ENCODE measurements at regions not wholly inside any gene's neighbourhood (a gene's known extent, or its start where the extent isn't known, plus 50 kb on each side); places are given as distances from the start of the nearest gene placed in this dataset.

DNA sequence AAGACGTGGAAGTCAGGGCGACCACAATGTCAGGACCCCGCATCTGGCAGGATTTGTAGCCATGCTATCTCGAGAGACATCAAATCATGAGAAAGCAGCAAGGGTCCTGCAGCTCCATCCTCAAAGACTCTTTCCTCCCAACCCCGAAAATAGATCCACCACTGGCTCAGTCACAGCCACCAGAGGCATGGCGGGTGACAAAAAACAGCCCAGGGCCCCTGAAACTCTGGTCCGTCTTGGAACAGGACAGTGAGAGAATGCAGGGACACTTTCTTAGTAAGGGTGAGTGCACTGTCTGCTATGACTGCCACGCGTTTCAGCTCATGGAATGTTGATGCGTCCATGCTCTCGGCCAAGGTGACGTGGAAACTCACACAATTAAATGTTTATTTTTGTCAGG is 220.9 kb downstream of the IRX2 start:
- Histone ChIP-seq H3K27me3 (ENCODE audit: insufficient read depth) (no peaks in the 10 kb centered on the region), H3K4me2 (no peak overlapping the region), H4K20me1 (replicated peaks; ENCODE audit: insufficient read depth) (no peaks in the 10 kb centered on the region), H2AFZ (no peak overlapping the region), H3K27ac (ENCODE audit: low read depth) (no peak overlapping the region), H3K36me3 (ENCODE audit: insufficient read depth) (no peaks in the 10 kb centered on the region; the same call in 1 of the 2 replicates), H3K9me2 (ENCODE audit: insufficient read depth) (no peaks in the 10 kb centered on the region), H3K4me3 (no peak overlapping the region), H3K79me2 (replicated peaks; ENCODE audit: insufficient read depth) (no peaks in the 10 kb centered on the region), H3F3A (replicated peaks; ENCODE audit: low read depth) (no peaks in the 10 kb centered on the region), H3K4me1 (ENCODE audit: insufficient read depth) (no peaks in the 10 kb centered on the region)
- no peak for TF ChIP-seq ZNF331 (CRISPR knock-in tag; IDR thresholded peaks at IDR 0.05; ENCODE audit: low read depth)
- no peak for TF ChIP-seq JUNB (IDR thresholded peaks at IDR 0.05; ENCODE audit: unreplicated experiment)
- TF ChIP-seq POLR2AphosphoS5 (IDR thresholded peaks at IDR 0.05; ENCODE audit: low read depth) = no peak
- TF ChIP-seq STAT1 (IDR thresholded peaks at IDR 0.05; ENCODE audit: unreplicated experiment) = no peak
- TF ChIP-seq CREB1 (CRISPR knock-in tag; IDR thresholded peaks at IDR 0.05; ENCODE audit: low read depth) = no peak
- no peak for TF ChIP-seq EZH2phosphoT487 (IDR thresholded peaks at IDR 0.05; ENCODE audit: unreplicated experiment)
- TF ChIP-seq, protein P1, sequence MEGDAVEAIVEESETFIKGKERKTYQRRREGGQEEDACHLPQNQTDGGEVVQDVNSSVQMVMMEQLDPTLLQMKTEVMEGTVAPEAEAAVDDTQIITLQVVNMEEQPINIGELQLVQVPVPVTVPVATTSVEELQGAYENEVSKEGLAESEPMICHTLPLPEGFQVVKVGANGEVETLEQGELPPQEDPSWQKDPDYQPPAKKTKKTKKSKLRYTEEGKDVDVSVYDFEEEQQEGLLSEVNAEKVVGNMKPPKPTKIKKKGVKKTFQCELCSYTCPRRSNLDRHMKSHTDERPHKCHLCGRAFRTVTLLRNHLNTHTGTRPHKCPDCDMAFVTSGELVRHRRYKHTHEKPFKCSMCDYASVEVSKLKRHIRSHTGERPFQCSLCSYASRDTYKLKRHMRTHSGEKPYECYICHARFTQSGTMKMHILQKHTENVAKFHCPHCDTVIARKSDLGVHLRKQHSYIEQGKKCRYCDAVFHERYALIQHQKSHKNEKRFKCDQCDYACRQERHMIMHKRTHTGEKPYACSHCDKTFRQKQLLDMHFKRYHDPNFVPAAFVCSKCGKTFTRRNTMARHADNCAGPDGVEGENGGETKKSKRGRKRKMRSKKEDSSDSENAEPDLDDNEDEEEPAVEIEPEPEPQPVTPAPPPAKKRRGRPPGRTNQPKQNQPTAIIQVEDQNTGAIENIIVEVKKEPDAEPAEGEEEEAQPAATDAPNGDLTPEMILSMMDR (conservative IDR thresholded peaks at IDR 0.05; ENCODE audit: low read depth in 2 of 2) = no peak
- TF ChIP-seq, protein P2, sequence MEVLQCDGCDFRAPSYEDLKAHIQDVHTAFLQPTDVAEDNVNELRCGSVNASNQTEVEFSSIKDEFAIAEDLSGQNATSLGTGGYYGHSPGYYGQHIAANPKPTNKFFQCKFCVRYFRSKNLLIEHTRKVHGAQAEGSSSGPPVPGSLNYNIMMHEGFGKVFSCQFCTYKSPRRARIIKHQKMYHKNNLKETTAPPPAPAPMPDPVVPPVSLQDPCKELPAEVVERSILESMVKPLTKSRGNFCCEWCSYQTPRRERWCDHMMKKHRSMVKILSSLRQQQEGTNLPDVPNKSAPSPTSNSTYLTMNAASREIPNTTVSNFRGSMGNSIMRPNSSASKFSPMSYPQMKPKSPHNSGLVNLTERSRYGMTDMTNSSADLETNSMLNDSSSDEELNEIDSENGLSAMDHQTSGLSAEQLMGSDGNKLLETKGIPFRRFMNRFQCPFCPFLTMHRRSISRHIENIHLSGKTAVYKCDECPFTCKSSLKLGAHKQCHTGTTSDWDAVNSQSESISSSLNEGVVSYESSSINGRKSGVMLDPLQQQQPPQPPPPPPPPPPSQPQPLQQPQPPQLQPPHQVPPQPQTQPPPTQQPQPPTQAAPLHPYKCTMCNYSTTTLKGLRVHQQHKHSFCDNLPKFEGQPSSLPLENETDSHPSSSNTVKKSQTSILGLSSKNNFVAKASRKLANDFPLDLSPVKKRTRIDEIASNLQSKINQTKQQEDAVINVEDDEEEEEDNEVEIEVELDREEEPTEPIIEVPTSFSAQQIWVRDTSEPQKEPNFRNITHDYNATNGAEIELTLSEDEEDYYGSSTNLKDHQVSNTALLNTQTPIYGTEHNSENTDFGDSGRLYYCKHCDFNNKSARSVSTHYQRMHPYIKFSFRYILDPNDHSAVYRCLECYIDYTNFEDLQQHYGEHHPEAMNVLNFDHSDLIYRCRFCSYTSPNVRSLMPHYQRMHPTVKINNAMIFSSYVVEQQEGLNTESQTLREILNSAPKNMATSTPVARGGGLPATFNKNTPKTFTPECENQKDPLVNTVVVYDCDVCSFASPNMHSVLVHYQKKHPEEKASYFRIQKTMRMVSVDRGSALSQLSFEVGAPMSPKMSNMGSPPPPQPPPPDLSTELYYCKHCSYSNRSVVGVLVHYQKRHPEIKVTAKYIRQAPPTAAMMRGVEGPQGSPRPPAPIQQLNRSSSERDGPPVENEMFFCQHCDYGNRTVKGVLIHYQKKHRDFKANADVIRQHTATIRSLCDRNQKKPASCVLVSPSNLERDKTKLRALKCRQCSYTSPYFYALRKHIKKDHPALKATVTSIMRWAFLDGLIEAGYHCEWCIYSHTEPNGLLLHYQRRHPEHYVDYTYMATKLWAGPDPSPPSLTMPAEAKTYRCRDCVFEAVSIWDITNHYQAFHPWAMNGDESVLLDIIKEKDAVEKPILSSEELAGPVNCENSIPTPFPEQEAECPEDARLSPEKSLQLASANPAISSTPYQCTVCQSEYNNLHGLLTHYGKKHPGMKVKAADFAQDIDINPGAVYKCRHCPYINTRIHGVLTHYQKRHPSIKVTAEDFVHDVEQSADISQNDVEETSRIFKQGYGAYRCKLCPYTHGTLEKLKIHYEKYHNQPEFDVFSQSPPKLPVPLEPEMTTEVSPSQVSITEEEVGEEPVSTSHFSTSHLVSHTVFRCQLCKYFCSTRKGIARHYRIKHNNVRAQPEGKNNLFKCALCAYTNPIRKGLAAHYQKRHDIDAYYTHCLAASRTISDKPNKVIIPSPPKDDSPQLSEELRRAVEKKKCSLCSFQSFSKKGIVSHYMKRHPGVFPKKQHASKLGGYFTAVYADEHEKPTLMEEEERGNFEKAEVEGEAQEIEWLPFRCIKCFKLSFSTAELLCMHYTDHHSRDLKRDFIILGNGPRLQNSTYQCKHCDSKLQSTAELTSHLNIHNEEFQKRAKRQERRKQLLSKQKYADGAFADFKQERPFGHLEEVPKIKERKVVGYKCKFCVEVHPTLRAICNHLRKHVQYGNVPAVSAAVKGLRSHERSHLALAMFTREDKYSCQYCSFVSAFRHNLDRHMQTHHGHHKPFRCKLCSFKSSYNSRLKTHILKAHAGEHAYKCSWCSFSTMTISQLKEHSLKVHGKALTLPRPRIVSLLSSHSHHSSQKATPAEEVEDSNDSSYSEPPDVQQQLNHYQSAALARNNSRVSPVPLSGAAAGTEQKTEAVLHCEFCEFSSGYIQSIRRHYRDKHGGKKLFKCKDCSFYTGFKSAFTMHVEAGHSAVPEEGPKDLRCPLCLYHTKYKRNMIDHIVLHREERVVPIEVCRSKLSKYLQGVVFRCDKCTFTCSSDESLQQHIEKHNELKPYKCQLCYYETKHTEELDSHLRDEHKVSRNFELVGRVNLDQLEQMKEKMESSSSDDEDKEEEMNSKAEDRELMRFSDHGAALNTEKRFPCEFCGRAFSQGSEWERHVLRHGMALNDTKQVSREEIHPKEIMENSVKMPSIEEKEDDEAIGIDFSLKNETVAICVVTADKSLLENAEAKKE (CRISPR knock-in tag; IDR thresholded peaks at IDR 0.05) = no peak
- TF ChIP-seq NANOG (IDR thresholded peaks at IDR 0.05; ENCODE audit: borderline replicate concordance) = no peak
- TF ChIP-seq ZNF114 (CRISPR knock-in tag; IDR thresholded peaks at IDR 0.05) = no peak
- TF ChIP-seq, protein P3, sequence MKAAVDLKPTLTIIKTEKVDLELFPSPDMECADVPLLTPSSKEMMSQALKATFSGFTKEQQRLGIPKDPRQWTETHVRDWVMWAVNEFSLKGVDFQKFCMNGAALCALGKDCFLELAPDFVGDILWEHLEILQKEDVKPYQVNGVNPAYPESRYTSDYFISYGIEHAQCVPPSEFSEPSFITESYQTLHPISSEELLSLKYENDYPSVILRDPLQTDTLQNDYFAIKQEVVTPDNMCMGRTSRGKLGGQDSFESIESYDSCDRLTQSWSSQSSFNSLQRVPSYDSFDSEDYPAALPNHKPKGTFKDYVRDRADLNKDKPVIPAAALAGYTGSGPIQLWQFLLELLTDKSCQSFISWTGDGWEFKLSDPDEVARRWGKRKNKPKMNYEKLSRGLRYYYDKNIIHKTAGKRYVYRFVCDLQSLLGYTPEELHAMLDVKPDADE (IDR thresholded peaks at IDR 0.05) = no peak
- no peak for TF ChIP-seq EZH2 (IDR thresholded peaks at IDR 0.05; ENCODE audit: low read depth, unreplicated experiment)
- TF ChIP-seq, protein P4, sequence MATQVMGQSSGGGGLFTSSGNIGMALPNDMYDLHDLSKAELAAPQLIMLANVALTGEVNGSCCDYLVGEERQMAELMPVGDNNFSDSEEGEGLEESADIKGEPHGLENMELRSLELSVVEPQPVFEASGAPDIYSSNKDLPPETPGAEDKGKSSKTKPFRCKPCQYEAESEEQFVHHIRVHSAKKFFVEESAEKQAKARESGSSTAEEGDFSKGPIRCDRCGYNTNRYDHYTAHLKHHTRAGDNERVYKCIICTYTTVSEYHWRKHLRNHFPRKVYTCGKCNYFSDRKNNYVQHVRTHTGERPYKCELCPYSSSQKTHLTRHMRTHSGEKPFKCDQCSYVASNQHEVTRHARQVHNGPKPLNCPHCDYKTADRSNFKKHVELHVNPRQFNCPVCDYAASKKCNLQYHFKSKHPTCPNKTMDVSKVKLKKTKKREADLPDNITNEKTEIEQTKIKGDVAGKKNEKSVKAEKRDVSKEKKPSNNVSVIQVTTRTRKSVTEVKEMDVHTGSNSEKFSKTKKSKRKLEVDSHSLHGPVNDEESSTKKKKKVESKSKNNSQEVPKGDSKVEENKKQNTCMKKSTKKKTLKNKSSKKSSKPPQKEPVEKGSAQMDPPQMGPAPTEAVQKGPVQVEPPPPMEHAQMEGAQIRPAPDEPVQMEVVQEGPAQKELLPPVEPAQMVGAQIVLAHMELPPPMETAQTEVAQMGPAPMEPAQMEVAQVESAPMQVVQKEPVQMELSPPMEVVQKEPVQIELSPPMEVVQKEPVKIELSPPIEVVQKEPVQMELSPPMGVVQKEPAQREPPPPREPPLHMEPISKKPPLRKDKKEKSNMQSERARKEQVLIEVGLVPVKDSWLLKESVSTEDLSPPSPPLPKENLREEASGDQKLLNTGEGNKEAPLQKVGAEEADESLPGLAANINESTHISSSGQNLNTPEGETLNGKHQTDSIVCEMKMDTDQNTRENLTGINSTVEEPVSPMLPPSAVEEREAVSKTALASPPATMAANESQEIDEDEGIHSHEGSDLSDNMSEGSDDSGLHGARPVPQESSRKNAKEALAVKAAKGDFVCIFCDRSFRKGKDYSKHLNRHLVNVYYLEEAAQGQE (IDR thresholded peaks at IDR 0.05; ENCODE audit: unreplicated experiment) = no peak
- peaks cover 2% of the 10 kb centered on the region for H3K27me3 Mint-ChIP-seq (ENCODE audit: insufficient read depth, low read depth, poor library complexity)
- H3K9me3 Mint-ChIP-seq = peaks cover 18% of the 10 kb centered on the region
- DNase-seq (ENCODE audit: low spot score) (no peak), ATAC-seq (no peak)
- no peak overlapping the region for H3K27ac Mint-ChIP-seq
- peaks cover 13% of the 10 kb centered on the region; the same call in 2 of the 3 replicates for H3K36me3 Mint-ChIP-seq (ENCODE audit: low read depth)
- H3K4me3 Mint-ChIP-seq = no peak overlapping the region
- no peaks in the 10 kb centered on the region; the same call in 1 of the 3 replicates for H3K4me1 Mint-ChIP-seq

Measured in GM23338 (cell line).